Activated CD4-positive, alpha-beta T cell treated with anti-CD3 and anti-CD28 coated beads for 4 hours (primary cell): ENCODE measurements at regions not wholly inside any gene's neighbourhood (a gene's known extent, or its start where the extent isn't known, plus 50 kb on each side); places are given as distances from the start of the nearest gene placed in this dataset.

Experiments used
- DNase-seq, 2 donors: peaks; one replicate each; pipeline ENCODE4 v3.0.0-alpha.2; 2020

DNA sequence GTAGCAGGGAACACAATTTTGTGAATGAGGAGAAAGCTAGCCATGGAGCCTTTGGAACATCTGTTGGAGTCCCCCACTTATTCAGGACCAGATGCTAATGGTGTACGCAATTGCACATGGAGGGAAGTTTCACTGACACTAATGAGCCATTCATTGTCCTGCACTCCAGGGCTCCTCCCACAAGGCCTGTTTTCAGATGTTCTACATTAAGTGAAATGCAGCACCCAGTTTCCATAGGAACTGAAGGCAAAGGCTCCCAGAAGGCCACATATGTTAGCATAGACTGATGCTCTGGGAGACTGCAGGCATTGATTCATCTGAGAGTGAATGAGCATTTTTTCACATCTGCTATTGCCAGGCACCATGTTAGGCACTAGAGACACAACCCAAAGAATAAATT, 399.5 kb downstream of the ETS1 start:
- no peak for DNase-seq

DNA sequence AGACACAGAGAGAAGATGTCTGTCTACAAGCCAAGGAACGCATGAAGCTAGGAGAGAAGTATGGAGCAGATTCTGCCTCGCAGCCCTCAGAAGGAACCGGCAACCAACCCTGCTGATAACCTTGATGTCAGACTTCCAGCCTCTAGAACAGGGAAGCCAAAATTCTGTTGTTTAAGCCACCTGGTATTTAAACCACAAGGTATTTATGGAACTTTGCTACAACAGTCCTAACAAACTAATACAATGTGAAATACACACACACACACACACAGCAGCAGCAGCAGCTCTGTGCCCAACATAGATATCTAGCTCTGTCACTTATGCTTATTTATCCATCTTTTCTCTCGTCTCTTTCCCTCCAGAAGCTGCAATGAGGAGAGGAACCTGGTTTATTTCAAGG, 400.0 kb downstream of the ETS1 start:
- no peak for DNase-seq

DNA sequence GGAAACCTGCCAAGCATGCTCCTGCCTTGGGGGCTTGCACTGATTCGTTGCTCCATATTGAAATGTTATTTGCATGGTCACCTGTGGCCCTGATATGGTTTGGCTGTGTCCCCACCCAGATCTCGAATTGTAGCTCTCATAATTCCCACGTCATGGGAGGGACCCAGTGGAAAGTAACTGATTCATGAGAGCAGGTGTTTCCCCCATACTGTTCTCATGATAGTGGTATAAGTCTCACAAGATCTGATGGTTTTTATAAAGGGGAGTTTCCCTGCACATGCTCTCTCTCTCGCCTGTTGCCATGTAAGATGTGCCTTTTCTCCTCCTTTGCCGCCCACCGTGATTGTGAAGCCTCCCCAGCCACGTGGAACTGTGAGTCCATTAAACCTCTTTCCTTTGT, 402.4 kb downstream of the ETS1 start:
- DNase-seq, result no peak

GRCh38 chr11:128182844-128183243, 404.5 kb downstream of the ETS1 start:
- no peak for DNase-seq

- no peak for DNase-seq
Measured at GRCh38 chr11:128181984-128182383, 405.4 kb downstream of the ETS1 start.

GRCh38 chr11:128181088-128181480, 406.3 kb downstream of the ETS1 start:
- DNase-seq, result no peak

- no peak for DNase-seq
Measured at GRCh38 chr11:128180441-128181087, 406.8 kb downstream of the ETS1 start.

GRCh38 chr11:128179512-128179911, 407.8 kb downstream of the ETS1 start:
- no peak for DNase-seq

GRCh38 chr11:128179039-128179438, 408.3 kb downstream of the ETS1 start:
- no peak for DNase-seq

GRCh38 chr11:128174465-128175291, 412.7 kb downstream of the ETS1 start:
- no peak for DNase-seq

GRCh38 chr11:128172046-128172878, 415.1 kb downstream of the ETS1 start:
- peak; percentile 78 to 90 for DNase-seq

GRCh38 chr11:128171506-128171905, 415.9 kb downstream of the ETS1 start:
- DNase-seq, result no peak

DNA sequence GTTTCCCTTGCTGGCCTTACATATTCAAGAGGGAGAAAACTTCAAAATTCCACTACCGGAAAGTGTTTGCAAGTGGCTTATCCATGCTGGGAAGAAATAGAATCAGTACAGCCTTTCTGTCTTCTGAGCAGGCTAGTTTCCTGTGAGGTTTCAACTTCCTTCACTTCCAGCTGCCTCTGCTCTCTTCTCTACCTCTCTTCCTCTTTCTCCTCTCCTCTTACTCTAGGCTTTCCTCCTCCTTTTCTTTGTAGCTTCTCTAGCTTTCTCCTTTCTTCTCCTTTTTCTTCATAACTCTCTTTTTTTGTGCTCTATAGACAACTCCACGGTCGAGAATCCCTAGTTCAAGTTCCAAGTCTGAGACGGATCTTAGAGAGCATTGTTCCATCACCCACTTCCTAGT, 421.8 kb downstream of the ETS1 start:
- no peak for DNase-seq

DNA sequence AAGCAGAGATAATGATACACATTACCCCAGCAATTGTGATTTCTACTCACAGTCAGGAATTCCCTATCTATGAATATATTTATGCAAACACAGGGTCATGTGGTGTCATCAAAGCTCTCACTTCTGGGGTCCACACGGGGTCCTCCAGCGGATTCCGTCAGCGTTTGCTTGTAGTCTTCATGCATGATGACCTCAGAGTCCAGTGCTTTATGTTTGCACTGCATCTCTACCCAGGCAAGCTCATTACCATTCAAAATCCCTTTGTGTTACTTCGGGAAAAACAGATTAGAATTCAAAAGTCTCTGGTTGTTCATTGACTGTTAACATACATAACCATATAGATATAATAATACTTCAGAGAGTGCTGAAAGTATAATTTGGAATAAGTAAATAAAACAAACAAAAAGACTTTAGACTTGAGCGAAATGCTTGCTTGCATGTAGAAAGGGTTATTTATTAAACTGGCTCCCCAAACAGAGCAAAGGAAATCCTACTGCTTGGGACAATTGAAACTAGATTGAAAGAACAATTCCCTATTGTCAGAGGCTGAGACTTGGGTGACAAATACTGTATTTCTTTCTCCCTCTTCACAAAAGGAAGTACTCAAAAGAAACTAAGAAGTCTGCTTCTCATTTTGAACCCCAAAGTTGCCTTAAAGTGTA, 423.1 kb downstream of the ETS1 start:
- DNase-seq, result no peak

- DNase-seq, result no peak
Measured at GRCh38 chr11:128161994-128162393, 425.4 kb downstream of the ETS1 start.

GRCh38 chr11:128161436-128161835, 425.9 kb downstream of the ETS1 start:
- no peak for DNase-seq

GRCh38 chr11:128158860-128159259, 428.5 kb downstream of the ETS1 start:
- DNase-seq, result no peak

- DNase-seq, result peak; percentile 59 to 77
Measured at GRCh38 chr11:128157423-128158298, 429.7 kb downstream of the ETS1 start.

DNA sequence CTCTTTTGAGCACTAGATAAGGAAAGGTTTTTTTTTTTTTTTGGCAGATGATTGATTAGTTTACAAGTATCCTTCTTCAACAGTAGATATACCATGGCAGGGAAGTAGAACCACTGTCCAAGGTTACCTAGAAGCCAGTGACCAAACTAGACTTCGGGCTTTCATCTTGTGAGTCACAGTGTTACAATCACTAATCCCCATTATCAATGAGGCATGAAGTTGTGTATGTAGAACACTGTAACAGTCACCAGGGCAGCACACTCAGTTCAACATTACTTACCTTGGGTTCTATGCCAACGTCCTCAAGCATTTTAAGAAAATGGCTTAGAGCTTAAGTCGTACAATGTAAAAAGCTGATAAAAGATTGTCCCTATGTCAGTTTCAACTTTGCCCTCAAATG, 430.9 kb downstream of the ETS1 start:
- no peak for DNase-seq

DNA sequence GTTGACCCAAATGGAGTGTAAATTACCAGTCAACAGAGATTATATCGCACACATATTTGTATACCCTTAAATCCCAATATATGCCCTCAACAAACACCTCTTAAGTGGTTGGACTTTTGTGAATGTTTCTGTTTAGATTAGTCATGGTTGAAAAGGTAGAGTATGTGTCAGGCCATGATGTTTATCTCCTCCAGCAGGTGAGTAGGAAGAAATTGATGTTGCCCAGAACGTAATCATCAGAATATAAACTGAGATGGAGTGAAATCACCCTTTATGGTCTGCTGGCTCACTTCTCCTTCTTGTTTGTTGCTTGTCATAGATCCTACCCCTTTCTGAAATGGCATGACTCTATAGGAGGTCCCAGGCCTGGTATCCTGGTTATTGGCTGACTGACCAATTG, 431.8 kb downstream of the ETS1 start:
- no peak for DNase-seq

DNA sequence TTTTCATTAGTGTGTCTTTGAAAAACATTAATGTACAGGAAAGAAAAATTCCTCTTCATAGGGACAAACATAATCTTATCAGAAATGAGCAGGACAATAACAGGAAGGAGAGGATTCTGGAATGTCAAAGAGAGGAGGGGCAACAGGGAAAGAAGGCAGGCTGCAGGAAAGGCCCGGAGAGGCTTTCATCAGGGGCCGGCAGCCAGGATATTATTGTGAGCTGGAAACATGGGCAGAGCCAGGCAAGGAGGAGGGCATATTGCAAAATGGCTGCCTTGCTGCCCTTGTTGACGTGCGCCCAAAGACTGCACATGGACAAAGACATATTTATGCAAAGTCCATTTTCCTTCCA, 433.7 kb downstream of the ETS1 start:
- no peak for DNase-seq
